ACHN (cell line): ENCODE measurements at regions not wholly inside any gene's neighbourhood (a gene's known extent, or its start where the extent isn't known, plus 50 kb on each side); places are given as distances from the start of the nearest gene placed in this dataset.
"Not testable (repeated sequence)": the region's sequence is repeated elsewhere in the genome, so short reads cannot be mapped to it uniquely, and the experiment has no call there.

Experiments
- DNase-seq: peaks from one replicate; pipeline ENCODE4 v3.0.0-alpha.2; 2015
- in situ Hi-C: cut with HindIII; loops from 2 replicates; pipeline ENCODE4 v1.10.0; 2017; ENCODE audit warnings: low sequenced_read_pairs, low pct_ligation_motif_present, low pct_unique_long_range_greater_than_20kb

- in situ Hi-C loops = no loop called here
- no peak for DNase-seq
Measured at GRCh38 chr11:91527380-91528030, 697.1 kb upstream of the FAT3 start.

GRCh38 chr11:91513734-91514133 is 710.9 kb upstream of the FAT3 start:
- DNase-seq = no peak
- in situ Hi-C loops = no loop called here

GRCh38 chr11:91497847-91498246 is 726.8 kb upstream of the FAT3 start:
- no peak for DNase-seq
- in situ Hi-C loops = no loop called here

- in situ Hi-C loops = no loop called here
- no peak for DNase-seq
Measured at GRCh38 chr11:91495837-91496236, 728.8 kb upstream of the FAT3 start.

- in situ Hi-C loops = no loop called here
- no peak for DNase-seq
Measured at GRCh38 chr11:91489989-91490388, 734.6 kb upstream of the FAT3 start.

GRCh38 chr11:91483956-91484355 is 740.7 kb upstream of the FAT3 start:
- DNase-seq, in situ Hi-C loops: not testable (repeated sequence)

GRCh38 chr11:91481875-91482274 is 742.7 kb upstream of the FAT3 start:
- in situ Hi-C loops, DNase-seq: not testable (repeated sequence)

- no peak for DNase-seq
- in situ Hi-C loops = no loop called here
Measured at GRCh38 chr11:91470656-91471055, 754.0 kb upstream of the FAT3 start.

- in situ Hi-C loops = no loop called here
- no peak for DNase-seq
Measured at GRCh38 chr11:91459840-91460239, 764.8 kb upstream of the FAT3 start.

- DNase-seq = no peak
- in situ Hi-C loops = no loop called here
Measured at GRCh38 chr11:91446267-91446666, 778.4 kb upstream of the FAT3 start.

GRCh38 chr11:91435694-91436395 is 788.8 kb upstream of the FAT3 start:
- in situ Hi-C loops = no loop called here

GRCh38 chr11:91433284-91434010 is 791.2 kb upstream of the FAT3 start:
- no peak for DNase-seq
- in situ Hi-C loops = no loop called here

More at GRCh38 chr11:91435694-91436395, 788.8 kb upstream of the FAT3 start:
- no peak for DNase-seq

GRCh38 chr11:91421641-91422040 is 803.0 kb upstream of the FAT3 start:
- no peak for DNase-seq
- in situ Hi-C loops = no loop called here

GRCh38 chr11:91407842-91408241 is 816.8 kb upstream of the FAT3 start:
- DNase-seq = no peak
- in situ Hi-C loops = no loop called here

- in situ Hi-C loops = no loop called here
- DNase-seq = no peak
Measured at GRCh38 chr11:91406009-91406408, 818.6 kb upstream of the FAT3 start.

GRCh38 chr11:91404344-91404743 is 820.3 kb upstream of the FAT3 start:
- DNase-seq = no peak
- in situ Hi-C loops = no loop called here

GRCh38 chr11:91397134-91397468 is 827.5 kb upstream of the FAT3 start:
- in situ Hi-C loops = no loop called here
- no peak for DNase-seq

- in situ Hi-C loops = no loop called here
- no peak for DNase-seq
Measured at GRCh38 chr11:91396236-91397133, 828.1 kb upstream of the FAT3 start.
